Keratinocyte (primary cell): ENCODE measurements at regions not wholly inside any gene's neighbourhood (a gene's known extent, or its start where the extent isn't known, plus 50 kb on each side); places are given as distances from the start of the nearest gene placed in this dataset.

Experiments used
- DNase-seq: peaks from one replicate; pipeline ENCODE4 v3.0.0-alpha.2; 2011; ENCODE audit warnings: low read depth, missing footprints, low spot score
- FAIRE-seq: peaks from 2 replicates; lab custom pipeline; 2011; peaks lifted over from hg19 to GRCh38; lab: Jason Lieb, UNC
- H2AFZ ChIP-seq: 2 replicates; pipeline ENCODE4 v1.6.0; 2012; ENCODE audit warnings: low read length, control low read depth, inconsistent platforms; ENCODE audit not compliant: control insufficient read depth
- H3K27ac ChIP-seq: 2 replicates; pipeline ENCODE4 v1.5.1; 2011; ENCODE audit warnings: low read length; ENCODE audit not compliant: control insufficient read depth, insufficient read depth
- H3K27me3 ChIP-seq: 3 replicates; pipeline ENCODE4 v1.6.0; 2011; ENCODE audit warnings: low read length; ENCODE audit not compliant: control insufficient read depth, insufficient read depth; ENCODE audit errors: extremely low read depth
- H3K36me3 ChIP-seq, 2 experiments: 2 replicates in 1 of 2; 3 replicates in 1 of 2; pipeline ENCODE4 v1.5.1; 2011; ENCODE audit warnings: low read length in 2 of 2, mild to moderate bottlenecking in 1 of 2; ENCODE audit not compliant: control insufficient read depth in 2 of 2, insufficient read depth in 2 of 2; ENCODE audit errors: extremely low read depth in 1 of 2
- H3K4me1 ChIP-seq: 3 replicates; pipeline ENCODE4 v1.5.1; 2011; ENCODE audit warnings: low read length; ENCODE audit not compliant: control insufficient read depth, insufficient read depth; ENCODE audit errors: extremely low read depth
- H3K4me2 ChIP-seq: 3 replicates; pipeline ENCODE4 v1.6.0; 2011; ENCODE audit warnings: low read depth, low read length; ENCODE audit not compliant: control insufficient read depth, insufficient read depth; ENCODE audit errors: extremely low read depth
- H3K4me3 ChIP-seq, 3 experiments: fragments of 200-600 bp in 1 of 3; sonication (generic) in 1 of 3; 2 replicates in 2 of 3; 3 replicates in 1 of 3; pipeline ENCODE4 v1.5.1; 2011 to 2016; ENCODE audit warnings: low read length in 3 of 3, mild to moderate bottlenecking in 3 of 3, control low read depth in 2 of 3, inconsistent platforms in 1 of 3, low read depth in 1 of 3, mixed read lengths in 1 of 3, mixed run types in 1 of 3, moderate library complexity in 1 of 3; ENCODE audit not compliant: control insufficient read depth in 2 of 3, insufficient read depth in 2 of 3; ENCODE audit errors: extremely low read depth in 1 of 3
- H3K79me2 ChIP-seq: 2 replicates; pipeline ENCODE4 v1.6.0; 2012; ENCODE audit warnings: low read length; ENCODE audit not compliant: control insufficient read depth, insufficient read depth
- H3K9ac ChIP-seq: 3 replicates; pipeline ENCODE4 v1.6.0; 2011; ENCODE audit warnings: low read length; ENCODE audit not compliant: control insufficient read depth, insufficient read depth; ENCODE audit errors: extremely low read depth
- H3K9me1 ChIP-seq: 3 replicates; pipeline ENCODE4 v1.6.0; 2011; ENCODE audit warnings: low read length; ENCODE audit not compliant: control insufficient read depth, insufficient read depth; ENCODE audit errors: extremely low read depth
- H3K9me3 ChIP-seq: 2 replicates; pipeline ENCODE4 v1.5.1; 2012; ENCODE audit warnings: low read depth, low read length; ENCODE audit not compliant: control insufficient read depth
- H4K20me1 ChIP-seq: 3 replicates; pipeline ENCODE4 v1.6.0; 2011; ENCODE audit warnings: low read length; ENCODE audit not compliant: control insufficient read depth, insufficient read depth; ENCODE audit errors: extremely low read depth
- CTCF ChIP-seq, 3 experiments: IDR thresholded peaks in 1 of 3; conservative IDR thresholded peaks in 1 of 3; optimal IDR thresholded peaks in 1 of 3; 2 replicates in 2 of 3; 3 replicates in 1 of 3; pipeline versions ENCODE3 to v1.5.1; 2011; ENCODE audit warnings: low read length in 3 of 3, mild to moderate bottlenecking in 3 of 3, moderate library complexity in 2 of 3, control low read depth in 1 of 3, inconsistent platforms in 1 of 3; ENCODE audit not compliant: insufficient read depth in 2 of 3; ENCODE audit errors: extremely low read depth in 1 of 3
- EZH2 ChIP-seq: IDR thresholded peaks from one replicate; pipeline ENCODE4 v1.6.1; 2012; ENCODE audit warnings: inconsistent platforms, mild to moderate bottlenecking, low read length, moderate library complexity
- dilution Hi-C: fragments of 300-500 bp; cut with MboI; formaldehyde crosslinking; loops from one replicate; pipeline ENCODE4 v1.7.0; 2020; ENCODE audit warnings: low sequenced_read_pairs; ENCODE audit not compliant: extremely low pct_ligation_motif_present

GRCh38 chr7:47685151-47685550, 103.2 kb upstream of the TNS3 start:
- Histone ChIP-seq H4K20me1 (no peaks in the 10 kb centered on the region), H3K27ac (no peak overlapping the region), H3K9ac (no peak overlapping the region), H3K4me1 (no peaks in the 10 kb centered on the region), H3K27me3 (no peaks in the 10 kb centered on the region), H3K4me3 (no peak overlapping the region), H3K79me2 (no peaks in the 10 kb centered on the region), H3K4me2 (no peak overlapping the region), H3K9me3 (no peaks in the 10 kb centered on the region), H2AFZ (no peak overlapping the region), H3K36me3 (no peaks in the 10 kb centered on the region), H3K9me1 (no peaks in the 10 kb centered on the region)
- dilution Hi-C loops, result no loop called here
- FAIRE-seq (no peak), DNase-seq (no peak)
- no peak for TF ChIP-seq CTCF (optimal IDR thresholded peaks at IDR 0.05 in 1 of 3, IDR thresholded peaks at IDR 0.05 in 1 of 3, conservative IDR thresholded peaks at IDR 0.05 in 1 of 3; ENCODE audit: extremely low read depth in 1 of 3, insufficient read depth in 2 of 3, low read length in 3 of 3)
- no peak for TF ChIP-seq EZH2

- no peaks in the 10 kb centered on the region for H3K79me2 ChIP-seq
- H3K27ac ChIP-seq, result no peak overlapping the region
- H3K9me1 ChIP-seq, result no peaks in the 10 kb centered on the region
- DNase-seq (no peak), FAIRE-seq (no peak)
- H3K9ac ChIP-seq, result no peak overlapping the region
- H3K4me1 ChIP-seq, result no peaks in the 10 kb centered on the region
- no peak for TF ChIP-seq EZH2
- TF ChIP-seq CTCF (optimal IDR thresholded peaks at IDR 0.05 in 1 of 3, IDR thresholded peaks at IDR 0.05 in 1 of 3, conservative IDR thresholded peaks at IDR 0.05 in 1 of 3; ENCODE audit: extremely low read depth in 1 of 3, insufficient read depth in 2 of 3, low read length in 3 of 3), result no peak
- no peak overlapping the region for H2AFZ ChIP-seq
- no peaks in the 10 kb centered on the region for H3K27me3 ChIP-seq
- H3K9me3 ChIP-seq, result no peaks in the 10 kb centered on the region
- dilution Hi-C loops, result no loop called here
- H4K20me1 ChIP-seq, result no peaks in the 10 kb centered on the region
- H3K4me2 ChIP-seq, result no peak overlapping the region
- H3K36me3 ChIP-seq, result no peaks in the 10 kb centered on the region
- H3K4me3 ChIP-seq, result no peak overlapping the region
Observed at GRCh38 chr7:47684728-47685127, 102.8 kb upstream of the TNS3 start.
